ENCODE measurements at regions not wholly inside any gene's neighbourhood (a gene's known extent, or its start where the extent isn't known, plus 50 kb on each side); places are given as distances from the start of the nearest gene placed in this dataset.

DNA sequence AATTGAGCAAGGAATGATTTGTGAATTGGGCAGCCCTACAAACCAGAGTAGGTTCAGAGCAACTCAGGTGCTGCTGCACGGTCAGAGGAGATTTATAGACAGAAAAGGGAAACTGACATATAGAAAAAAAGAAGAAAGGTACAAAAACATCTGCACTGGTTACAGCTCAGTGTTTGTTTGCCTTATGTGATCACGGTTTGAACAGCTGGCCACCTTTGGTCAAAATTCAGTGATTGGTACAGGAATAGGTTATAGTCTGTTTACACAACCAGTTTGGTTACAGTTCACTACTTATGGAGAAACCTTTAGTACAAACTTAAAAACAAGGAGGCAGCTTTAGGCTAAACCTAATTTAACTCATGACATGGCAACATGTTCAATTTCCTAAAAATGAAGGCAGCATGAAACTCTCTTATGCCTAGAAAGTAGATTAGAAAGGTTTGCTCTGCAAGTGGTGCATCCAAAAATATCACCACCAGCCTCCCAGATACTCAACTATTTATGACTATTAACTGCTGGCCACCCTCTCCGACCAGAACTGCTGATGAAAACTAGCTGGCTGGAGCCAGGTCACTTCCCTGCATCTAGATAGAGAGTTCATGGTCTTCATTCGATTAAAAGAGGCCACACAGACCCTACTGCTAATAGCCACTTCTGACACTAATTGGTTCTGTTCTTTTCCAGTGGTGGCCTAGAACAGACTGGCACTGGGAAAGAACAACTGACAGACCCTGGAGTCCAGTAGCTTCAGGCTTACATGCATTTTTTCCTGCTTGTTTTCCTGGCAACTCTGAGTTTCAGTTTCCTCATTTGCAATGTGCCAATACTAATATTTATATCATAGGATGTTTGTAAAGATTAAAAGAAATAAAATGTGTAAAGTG lies 548.0 kb downstream of the CCSER2 start:
- TF ChIP-seq CTCF (IDR thresholded peaks at IDR 0.05 in 2 of 3, conservative IDR thresholded peaks at IDR 0.05 in 1 of 3; ENCODE audit: insufficient read depth in 2 of 3, low read depth in 1 of 3, low read length in 3 of 3) (no peak), MEF2D (tag; conservative IDR thresholded peaks at IDR 0.05; ENCODE audit: low read depth) (no peak), BHLHE40 (IDR thresholded peaks at IDR 0.05; ENCODE audit: low read length) (no peak), EZH2 (IDR thresholded peaks at IDR 0.05; ENCODE audit: borderline replicate concordance, low read depth, low read length) (no peak), ZFX (CRISPR knock-in tag; IDR thresholded peaks at IDR 0.05) (no peak), COPS2 (conservative IDR thresholded peaks at IDR 0.05) (no peak)
- TF ChIP-seq, protein P1, sequence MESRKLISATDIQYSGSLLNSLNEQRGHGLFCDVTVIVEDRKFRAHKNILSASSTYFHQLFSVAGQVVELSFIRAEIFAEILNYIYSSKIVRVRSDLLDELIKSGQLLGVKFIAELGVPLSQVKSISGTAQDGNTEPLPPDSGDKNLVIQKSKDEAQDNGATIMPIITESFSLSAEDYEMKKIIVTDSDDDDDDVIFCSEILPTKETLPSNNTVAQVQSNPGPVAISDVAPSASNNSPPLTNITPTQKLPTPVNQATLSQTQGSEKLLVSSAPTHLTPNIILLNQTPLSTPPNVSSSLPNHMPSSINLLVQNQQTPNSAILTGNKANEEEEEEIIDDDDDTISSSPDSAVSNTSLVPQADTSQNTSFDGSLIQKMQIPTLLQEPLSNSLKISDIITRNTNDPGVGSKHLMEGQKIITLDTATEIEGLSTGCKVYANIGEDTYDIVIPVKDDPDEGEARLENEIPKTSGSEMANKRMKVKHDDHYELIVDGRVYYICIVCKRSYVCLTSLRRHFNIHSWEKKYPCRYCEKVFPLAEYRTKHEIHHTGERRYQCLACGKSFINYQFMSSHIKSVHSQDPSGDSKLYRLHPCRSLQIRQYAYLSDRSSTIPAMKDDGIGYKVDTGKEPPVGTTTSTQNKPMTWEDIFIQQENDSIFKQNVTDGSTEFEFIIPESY (CRISPR knock-in tag; IDR thresholded peaks at IDR 0.05), result no peak

Measured in K562 (cell line).